ENCODE measurements at regions not wholly inside any gene's neighbourhood (a gene's known extent, or its start where the extent isn't known, plus 50 kb on each side); places are given as distances from the start of the nearest gene placed in this dataset.

GRCh38 chrX:104513162-104513561, 52.8 kb upstream of the IL1RAPL2 start:
- Histone ChIP-seq H2AFZ (no peak overlapping the region), H3K9me3 (ENCODE audit: low read depth) (no peaks in the 10 kb centered on the region)
- DNase-seq (ENCODE audit: low spot score) = no peak

GRCh38 chrX:104510801-104511200, 55.2 kb upstream of the IL1RAPL2 start:
- Histone ChIP-seq H3K4me3 (no peak overlapping the region), H3K4me2 (no peak overlapping the region), H3K36me3 (replicated peaks; ENCODE audit: insufficient read depth, low read depth) (no peaks in the 10 kb centered on the region), H2AFZ (no peak overlapping the region), H4K20me1 (ENCODE audit: insufficient read depth, poor library complexity, severe bottlenecking) (no peaks in the 10 kb centered on the region), H3K9me3 (ENCODE audit: low read depth) (no peaks in the 10 kb centered on the region), H3K4me1 (ENCODE audit: insufficient read depth) (no peaks in the 10 kb centered on the region), H3K79me2 (no peaks in the 10 kb centered on the region), H3K27me3 (no peaks in the 10 kb centered on the region), H3K27ac (no peak overlapping the region), H3K9me2 (replicated peaks; ENCODE audit: insufficient read depth) (no peaks in the 10 kb centered on the region)
- DNase-seq (ENCODE audit: low spot score) = no peak
- 78% methylated on average over 2 of the region's 2 CpGs for WGBS (ENCODE audit: low lambda C conversion rate, missing lambda C conversion rate)
- TF ChIP-seq EZH2phosphoT487 (IDR thresholded peaks at IDR 0.05; ENCODE audit: low read depth, severe bottlenecking, unreplicated experiment) (no peak), CTCF (IDR thresholded peaks at IDR 0.05; ENCODE audit: poor library complexity) (no peak), EZH2 (IDR thresholded peaks at IDR 0.05; ENCODE audit: borderline replicate concordance) (no peak)

More at GRCh38 chrX:104513162-104513561, 52.8 kb upstream of the IL1RAPL2 start:
- H3K79me2 ChIP-seq = no peaks in the 10 kb centered on the region
- no peaks in the 10 kb centered on the region for H4K20me1 ChIP-seq (ENCODE audit: insufficient read depth, poor library complexity, severe bottlenecking)
- H3K4me1 ChIP-seq (ENCODE audit: insufficient read depth) = no peaks in the 10 kb centered on the region
- H3K9me2 ChIP-seq (replicated peaks; ENCODE audit: insufficient read depth) = no peaks in the 10 kb centered on the region
- H3K27ac ChIP-seq = no peak overlapping the region
- no peaks in the 10 kb centered on the region for H3K27me3 ChIP-seq
- H3K4me2 ChIP-seq = no peak overlapping the region
- 77% methylated on average over 3 of the region's 3 CpGs for WGBS (ENCODE audit: low lambda C conversion rate, missing lambda C conversion rate)
- no peaks in the 10 kb centered on the region for H3K36me3 ChIP-seq (replicated peaks; ENCODE audit: insufficient read depth, low read depth)
- no peak overlapping the region for H3K4me3 ChIP-seq
- TF ChIP-seq EZH2 (IDR thresholded peaks at IDR 0.05; ENCODE audit: borderline replicate concordance) = no peak
- TF ChIP-seq CTCF (IDR thresholded peaks at IDR 0.05; ENCODE audit: poor library complexity) = no peak
- no peak for TF ChIP-seq EZH2phosphoT487 (IDR thresholded peaks at IDR 0.05; ENCODE audit: low read depth, severe bottlenecking, unreplicated experiment)

- H4K20me1 ChIP-seq (ENCODE audit: insufficient read depth, poor library complexity, severe bottlenecking) = no peaks in the 10 kb centered on the region
- no peaks in the 10 kb centered on the region for H3K36me3 ChIP-seq (replicated peaks; ENCODE audit: insufficient read depth, low read depth)
- no peaks in the 10 kb centered on the region for H3K79me2 ChIP-seq
- H3K27ac ChIP-seq = no peak overlapping the region
- 66% methylated on average over 2 of the region's 2 CpGs for WGBS (ENCODE audit: low lambda C conversion rate, missing lambda C conversion rate)
- H3K9me3 ChIP-seq (ENCODE audit: low read depth) = no peaks in the 10 kb centered on the region
- H3K4me2 ChIP-seq = no peak overlapping the region
- H3K27me3 ChIP-seq = no peaks in the 10 kb centered on the region
- no peak overlapping the region for H3K4me3 ChIP-seq
- H2AFZ ChIP-seq = no peak overlapping the region
- no peak for TF ChIP-seq CTCF (IDR thresholded peaks at IDR 0.05; ENCODE audit: poor library complexity)
- no peak for TF ChIP-seq EZH2phosphoT487 (IDR thresholded peaks at IDR 0.05; ENCODE audit: low read depth, severe bottlenecking, unreplicated experiment)
- TF ChIP-seq EZH2 (IDR thresholded peaks at IDR 0.05; ENCODE audit: borderline replicate concordance) = no peak
- H3K4me1 ChIP-seq (ENCODE audit: insufficient read depth) = no peaks in the 10 kb centered on the region
- DNase-seq (ENCODE audit: low spot score) = no peak
- no peaks in the 10 kb centered on the region for H3K9me2 ChIP-seq (replicated peaks; ENCODE audit: insufficient read depth)
These were observed 63.5 kb upstream of the IL1RAPL2 start for GRCh38 chrX:104502460-104502859.

- no peak for TF ChIP-seq CTCF (IDR thresholded peaks at IDR 0.05; ENCODE audit: poor library complexity)
- no peak for TF ChIP-seq EZH2 (IDR thresholded peaks at IDR 0.05; ENCODE audit: borderline replicate concordance)
- no peak for TF ChIP-seq EZH2phosphoT487 (IDR thresholded peaks at IDR 0.05; ENCODE audit: low read depth, severe bottlenecking, unreplicated experiment)
- Histone ChIP-seq H3K4me1 (ENCODE audit: insufficient read depth) (no peaks in the 10 kb centered on the region), H2AFZ (no peak overlapping the region), H3K9me3 (ENCODE audit: low read depth) (no peaks in the 10 kb centered on the region), H3K36me3 (replicated peaks; ENCODE audit: insufficient read depth, low read depth) (no peaks in the 10 kb centered on the region), H3K4me3 (no peak overlapping the region), H4K20me1 (ENCODE audit: insufficient read depth, poor library complexity, severe bottlenecking) (no peaks in the 10 kb centered on the region), H3K27me3 (no peaks in the 10 kb centered on the region), H3K4me2 (no peak overlapping the region), H3K9me2 (replicated peaks; ENCODE audit: insufficient read depth) (no peaks in the 10 kb centered on the region), H3K27ac (no peak overlapping the region), H3K79me2 (no peaks in the 10 kb centered on the region)
- 38% methylated on average over 1 of the region's 1 CpG for WGBS (ENCODE audit: low lambda C conversion rate, missing lambda C conversion rate)
- DNase-seq (ENCODE audit: low spot score) = no peak
These were observed 77.2 kb upstream of the IL1RAPL2 start for GRCh38 chrX:104488811-104489210.

Data from hepatocyte (in vitro differentiated cells).